WTC11 (cell line): ENCODE measurements at regions not wholly inside any gene's neighbourhood (a gene's known extent, or its start where the extent isn't known, plus 50 kb on each side); places are given as distances from the start of the nearest gene placed in this dataset.

Experiments used
- SMAD4 ChIP-seq: sonication (generic); formaldehyde crosslinking; IDR thresholded peaks from 2 replicates; pipeline ENCODE4 v1.8.0; 2022; ENCODE audit warnings: mild to moderate bottlenecking, missing genetic modification reagents
- ZNF317 ChIP-seq: sonication (generic); formaldehyde crosslinking; IDR thresholded peaks from 2 replicates; pipeline ENCODE4 v1.8.1; 2023; ENCODE audit warnings: low read depth, mild to moderate bottlenecking, moderate library complexity, missing genetic modification reagents, borderline replicate concordance
- ZNF423 ChIP-seq: fragments of 250-450 bp; sonication (Bioruptor Pico); IDR thresholded peaks from 2 replicates; pipeline ENCODE4 v2.1.2; 2022; ENCODE audit warnings: mild to moderate bottlenecking, moderate library complexity
- TF ChIP-seq, protein P1 (sequence below): fragments of 200-600 bp; IDR thresholded peaks from 2 replicates; pipeline ENCODE4 v1.8.0; 2022; ENCODE audit warnings: antibody characterized with exemption
- TF ChIP-seq, protein P2 (sequence below): sonication (generic); formaldehyde crosslinking; IDR thresholded peaks from 2 replicates; pipeline ENCODE4 v1.8.0; 2023; ENCODE audit warnings: missing genetic modification reagents
- TF ChIP-seq, protein P3 (sequence below): sonication (generic); formaldehyde crosslinking; IDR thresholded peaks from 2 replicates; pipeline ENCODE4 v1.8.1; 2023; ENCODE audit warnings: mild to moderate bottlenecking, missing genetic modification reagents, moderate library complexity

DNA sequence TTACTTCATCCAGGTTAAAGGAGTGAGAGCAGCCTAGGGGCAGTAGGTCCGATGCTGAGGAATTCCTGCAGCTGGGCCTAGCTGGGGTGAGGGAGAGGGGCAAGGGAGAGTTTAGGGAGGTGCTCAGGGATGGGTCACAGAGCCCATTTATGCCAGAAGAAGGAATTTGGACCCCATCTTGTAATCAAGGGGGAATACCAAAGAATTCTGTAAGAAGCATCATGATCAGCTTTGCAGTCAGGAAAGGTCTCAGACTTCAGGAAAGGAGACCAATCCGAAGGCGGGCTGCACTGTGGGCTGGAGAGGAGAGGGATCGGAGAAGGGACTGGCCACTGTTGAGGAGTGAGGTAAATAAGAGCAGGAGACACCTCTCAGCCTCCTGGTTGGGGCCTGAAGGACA lies 566.6 kb upstream of the MGMT start:
- TF ChIP-seq, protein P1, sequence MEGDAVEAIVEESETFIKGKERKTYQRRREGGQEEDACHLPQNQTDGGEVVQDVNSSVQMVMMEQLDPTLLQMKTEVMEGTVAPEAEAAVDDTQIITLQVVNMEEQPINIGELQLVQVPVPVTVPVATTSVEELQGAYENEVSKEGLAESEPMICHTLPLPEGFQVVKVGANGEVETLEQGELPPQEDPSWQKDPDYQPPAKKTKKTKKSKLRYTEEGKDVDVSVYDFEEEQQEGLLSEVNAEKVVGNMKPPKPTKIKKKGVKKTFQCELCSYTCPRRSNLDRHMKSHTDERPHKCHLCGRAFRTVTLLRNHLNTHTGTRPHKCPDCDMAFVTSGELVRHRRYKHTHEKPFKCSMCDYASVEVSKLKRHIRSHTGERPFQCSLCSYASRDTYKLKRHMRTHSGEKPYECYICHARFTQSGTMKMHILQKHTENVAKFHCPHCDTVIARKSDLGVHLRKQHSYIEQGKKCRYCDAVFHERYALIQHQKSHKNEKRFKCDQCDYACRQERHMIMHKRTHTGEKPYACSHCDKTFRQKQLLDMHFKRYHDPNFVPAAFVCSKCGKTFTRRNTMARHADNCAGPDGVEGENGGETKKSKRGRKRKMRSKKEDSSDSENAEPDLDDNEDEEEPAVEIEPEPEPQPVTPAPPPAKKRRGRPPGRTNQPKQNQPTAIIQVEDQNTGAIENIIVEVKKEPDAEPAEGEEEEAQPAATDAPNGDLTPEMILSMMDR = no peak
- TF ChIP-seq ZNF317 (CRISPR knock-in tag) (no peak), ZNF423 (no peak), SMAD4 (CRISPR knock-in tag) (no peak)
- TF ChIP-seq, protein P2, sequence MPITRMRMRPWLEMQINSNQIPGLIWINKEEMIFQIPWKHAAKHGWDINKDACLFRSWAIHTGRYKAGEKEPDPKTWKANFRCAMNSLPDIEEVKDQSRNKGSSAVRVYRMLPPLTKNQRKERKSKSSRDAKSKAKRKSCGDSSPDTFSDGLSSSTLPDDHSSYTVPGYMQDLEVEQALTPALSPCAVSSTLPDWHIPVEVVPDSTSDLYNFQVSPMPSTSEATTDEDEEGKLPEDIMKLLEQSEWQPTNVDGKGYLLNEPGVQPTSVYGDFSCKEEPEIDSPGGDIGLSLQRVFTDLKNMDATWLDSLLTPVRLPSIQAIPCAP (CRISPR knock-in tag) = no peak
- TF ChIP-seq, protein P3, sequence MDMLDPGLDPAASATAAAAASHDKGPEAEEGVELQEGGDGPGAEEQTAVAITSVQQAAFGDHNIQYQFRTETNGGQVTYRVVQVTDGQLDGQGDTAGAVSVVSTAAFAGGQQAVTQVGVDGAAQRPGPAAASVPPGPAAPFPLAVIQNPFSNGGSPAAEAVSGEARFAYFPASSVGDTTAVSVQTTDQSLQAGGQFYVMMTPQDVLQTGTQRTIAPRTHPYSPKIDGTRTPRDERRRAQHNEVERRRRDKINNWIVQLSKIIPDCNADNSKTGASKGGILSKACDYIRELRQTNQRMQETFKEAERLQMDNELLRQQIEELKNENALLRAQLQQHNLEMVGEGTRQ (CRISPR knock-in tag) = no peak
